ENCODE measurements at regions not wholly inside any gene's neighbourhood (a gene's known extent, or its start where the extent isn't known, plus 50 kb on each side); places are given as distances from the start of the nearest gene placed in this dataset.

DNA sequence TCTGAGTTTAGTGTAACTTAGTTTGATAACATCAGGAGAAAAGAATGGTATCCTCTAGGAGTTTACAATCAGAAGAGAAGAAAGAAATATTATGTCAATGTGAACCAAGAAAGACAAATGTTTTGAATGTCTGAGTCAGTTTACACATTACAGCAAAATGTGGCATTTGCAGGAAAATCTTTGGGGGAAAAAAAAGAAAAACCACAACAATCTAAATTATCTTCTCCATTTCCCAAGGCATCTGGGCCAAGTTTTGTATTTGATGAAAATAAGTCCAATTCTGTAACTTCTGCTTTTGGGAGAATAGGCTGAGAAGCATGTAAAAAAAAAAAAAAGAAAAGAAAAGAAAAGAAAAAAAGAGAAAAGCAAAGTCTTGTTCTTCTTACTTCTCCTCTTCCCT lies 58.8 kb upstream of the FLRT2 start:
- intact Hi-C loops (cut with micrococcal nuclease): no loop called here
- H3K27me3 Mint-ChIP-seq: no peaks in the 10 kb centered on the region
- no peaks in the 10 kb centered on the region for H3K9me3 Mint-ChIP-seq
- H3K27ac Mint-ChIP-seq: no peak overlapping the region
- no peaks in the 10 kb centered on the region for H3K36me3 Mint-ChIP-seq (ENCODE audit: low read depth)
- H3K4me3 Mint-ChIP-seq: no peak overlapping the region
- peaks cover 7% of the 10 kb centered on the region for H3K4me1 Mint-ChIP-seq (ENCODE audit: low read depth)

DNA sequence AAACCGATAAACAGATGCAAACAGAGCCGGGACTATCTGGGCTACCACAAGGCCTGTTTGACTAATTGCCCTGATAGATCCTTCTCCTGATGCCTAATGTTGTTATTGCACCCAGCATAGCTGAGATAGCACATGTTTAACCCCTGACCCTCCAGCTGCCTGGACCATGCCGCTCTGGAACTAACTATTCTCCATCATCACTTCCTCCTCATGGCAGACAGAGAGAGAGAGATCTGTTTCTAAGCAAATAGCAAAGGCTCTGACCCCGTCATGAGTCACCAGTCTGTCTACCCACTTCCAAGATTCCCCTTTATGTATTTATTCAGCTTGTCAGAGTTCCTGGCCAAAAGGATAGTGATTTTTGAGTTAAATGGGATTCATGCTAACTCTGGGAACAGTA lies 58.2 kb upstream of the FLRT2 start:
- no peak overlapping the region for H3K4me3 Mint-ChIP-seq
- H3K27ac Mint-ChIP-seq: no peak overlapping the region
- H3K9me3 Mint-ChIP-seq: no peaks in the 10 kb centered on the region
- peaks cover 7% of the 10 kb centered on the region for H3K4me1 Mint-ChIP-seq (ENCODE audit: low read depth)
- intact Hi-C loops (cut with micrococcal nuclease): no loop called here
- H3K27me3 Mint-ChIP-seq: no peaks in the 10 kb centered on the region
- H3K36me3 Mint-ChIP-seq (ENCODE audit: low read depth): no peaks in the 10 kb centered on the region

DNA sequence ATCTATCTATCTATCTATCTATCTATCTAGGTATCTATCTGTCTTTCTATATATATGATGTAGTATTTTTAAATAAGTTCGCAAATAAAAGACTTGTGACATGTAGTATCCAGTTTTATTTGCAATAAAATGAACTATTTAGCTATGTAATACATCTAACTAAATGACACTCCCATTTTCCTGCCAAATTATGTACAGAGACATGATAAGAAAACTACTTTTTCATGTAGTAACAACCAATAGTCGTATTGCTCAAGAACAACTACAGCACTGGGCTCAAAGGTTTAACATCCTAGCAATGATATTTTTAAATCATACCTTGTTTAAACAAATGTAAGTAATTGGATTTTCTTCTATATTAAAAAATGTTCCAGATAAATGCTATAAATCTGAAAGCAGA lies 55.5 kb upstream of the FLRT2 start:
- no peaks in the 10 kb centered on the region for H3K9me3 Mint-ChIP-seq
- H3K4me1 Mint-ChIP-seq (ENCODE audit: low read depth): peaks cover 7% of the 10 kb centered on the region
- H3K27ac Mint-ChIP-seq: no peak overlapping the region
- H3K36me3 Mint-ChIP-seq (ENCODE audit: low read depth): no peaks in the 10 kb centered on the region
- intact Hi-C loops (cut with micrococcal nuclease): no loop called here
- H3K27me3 Mint-ChIP-seq: no peaks in the 10 kb centered on the region
- H3K4me3 Mint-ChIP-seq: no peak overlapping the region

DNA sequence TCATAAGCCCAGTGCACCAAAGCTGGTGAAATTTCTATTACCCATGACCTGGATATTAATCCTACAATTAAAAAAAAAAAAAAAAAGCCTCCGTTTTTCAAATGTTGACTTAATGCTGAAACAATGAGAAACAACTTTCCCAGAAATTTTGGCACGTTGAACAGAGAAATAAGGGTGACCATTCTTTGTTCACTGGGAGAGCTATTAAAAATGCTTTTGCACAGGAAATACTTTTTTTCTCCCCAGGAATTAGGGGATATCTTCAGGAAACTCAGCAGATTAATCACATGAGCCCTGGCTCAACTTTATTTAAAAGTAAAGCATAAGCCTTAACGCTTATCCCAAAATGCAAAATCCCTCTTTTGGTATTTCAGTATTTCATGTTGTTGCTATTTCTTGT lies 54.8 kb upstream of the FLRT2 start:
- Mint-ChIP-seq H3K27me3 (no peaks in the 10 kb centered on the region), H3K36me3 (ENCODE audit: low read depth) (no peaks in the 10 kb centered on the region), H3K4me3 (no peak overlapping the region), H3K27ac (no peak overlapping the region), H3K4me1 (ENCODE audit: low read depth) (peaks cover 7% of the 10 kb centered on the region), H3K9me3 (no peaks in the 10 kb centered on the region)
- intact Hi-C loops (cut with micrococcal nuclease): no loop called here

DNA sequence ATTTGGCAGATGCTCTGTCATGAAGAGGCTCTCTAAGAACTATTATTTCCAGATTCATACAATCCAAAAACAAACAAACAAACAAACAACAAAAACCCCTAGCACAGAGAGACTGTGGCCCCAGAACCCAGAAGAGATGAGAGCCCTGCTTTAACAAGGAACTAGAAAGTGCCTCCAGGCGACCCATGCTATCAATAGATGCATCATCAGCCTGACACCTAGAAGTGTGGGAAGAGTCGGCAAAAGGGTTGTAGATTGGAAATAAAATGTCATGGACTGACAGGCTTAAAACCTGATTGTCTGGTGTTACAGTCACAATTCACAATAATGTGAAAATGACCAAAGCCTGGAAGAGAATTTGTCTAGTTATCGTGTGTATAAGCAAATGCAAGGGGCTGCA lies 50.6 kb upstream of the FLRT2 start:
- H3K27ac Mint-ChIP-seq: no peak overlapping the region
- H3K4me3 Mint-ChIP-seq: no peak overlapping the region
- no peaks in the 10 kb centered on the region for H3K36me3 Mint-ChIP-seq (ENCODE audit: low read depth)
- intact Hi-C loops (cut with micrococcal nuclease): no loop called here
- no peaks in the 10 kb centered on the region for H3K27me3 Mint-ChIP-seq
- H3K4me1 Mint-ChIP-seq (ENCODE audit: low read depth): no peaks in the 10 kb centered on the region
- H3K9me3 Mint-ChIP-seq: no peaks in the 10 kb centered on the region

DNA sequence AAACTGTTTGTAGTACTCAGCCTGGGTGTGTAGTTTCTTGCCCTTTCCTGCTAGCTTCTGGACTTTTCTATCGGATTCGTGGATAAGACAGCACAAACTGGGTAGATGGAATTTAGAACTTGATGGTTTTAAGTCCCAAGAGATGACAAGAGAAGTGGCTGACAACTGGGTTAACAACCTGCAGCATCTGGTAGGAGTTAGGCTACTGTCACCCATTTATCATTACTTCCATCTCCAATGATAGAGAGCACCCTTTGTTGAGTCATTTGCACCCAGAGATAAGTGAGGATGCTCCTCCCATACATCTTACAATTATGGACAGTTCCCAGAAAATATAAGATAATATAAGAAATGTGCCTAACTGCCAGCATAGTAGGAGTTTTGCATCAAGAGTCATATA lies 50.2 kb upstream of the FLRT2 start:
- no peaks in the 10 kb centered on the region for H3K36me3 Mint-ChIP-seq (ENCODE audit: low read depth)
- no peaks in the 10 kb centered on the region for H3K9me3 Mint-ChIP-seq
- H3K27me3 Mint-ChIP-seq: no peaks in the 10 kb centered on the region
- no peak overlapping the region for H3K4me3 Mint-ChIP-seq
- H3K4me1 Mint-ChIP-seq (ENCODE audit: low read depth): no peaks in the 10 kb centered on the region
- no peak overlapping the region for H3K27ac Mint-ChIP-seq
- intact Hi-C loops (cut with micrococcal nuclease): no loop called here
